GM20431 (cell line): ENCODE measurements at regions not wholly inside any gene's neighbourhood (a gene's known extent, or its start where the extent isn't known, plus 50 kb on each side); places are given as distances from the start of the nearest gene placed in this dataset.

Experiments used
- in situ Hi-C: fragments of 300-500 bp; cut with MseI, MboI; formaldehyde crosslinking; loops from one replicate; pipeline ENCODE4 v1.15.0; 2020; ENCODE audit warnings: low sequenced_read_pairs; ENCODE audit not compliant: unreplicated experiment

- in situ Hi-C loops: no loop called here
Observed at GRCh38 chr4:81627590-81627989, 155.9 kb upstream of the RASGEF1B start.

- in situ Hi-C loops: no loop called here
Observed at GRCh38 chr4:81626851-81627250, 155.1 kb upstream of the RASGEF1B start.

- in situ Hi-C loops: no loop called here
Observed at GRCh38 chr4:81625422-81626417, 154.0 kb upstream of the RASGEF1B start.

GRCh38 chr4:81623434-81623833 is 151.7 kb upstream of the RASGEF1B start:
- in situ Hi-C loops: no loop called here

GRCh38 chr4:81622474-81623184 is 150.9 kb upstream of the RASGEF1B start:
- in situ Hi-C loops: no loop called here

GRCh38 chr4:81622028-81622427 is 150.3 kb upstream of the RASGEF1B start:
- in situ Hi-C loops: no loop called here

GRCh38 chr4:81621490-81621889 is 149.8 kb upstream of the RASGEF1B start:
- in situ Hi-C loops: no loop called here

- in situ Hi-C loops: no loop called here
Observed at GRCh38 chr4:81620442-81620841, 148.7 kb upstream of the RASGEF1B start.

GRCh38 chr4:81617545-81617944 is 145.8 kb upstream of the RASGEF1B start:
- in situ Hi-C loops: no loop called here

- in situ Hi-C loops: no loop called here
Observed at GRCh38 chr4:81611221-81611620, 139.5 kb upstream of the RASGEF1B start.

GRCh38 chr4:81609844-81610243 is 138.1 kb upstream of the RASGEF1B start:
- in situ Hi-C loops: no loop called here

GRCh38 chr4:81607950-81608349 is 136.2 kb upstream of the RASGEF1B start:
- in situ Hi-C loops: no loop called here

GRCh38 chr4:81606801-81607501 is 135.2 kb upstream of the RASGEF1B start:
- in situ Hi-C loops: no loop called here

- in situ Hi-C loops: no loop called here
Observed at GRCh38 chr4:81606166-81606565, 134.5 kb upstream of the RASGEF1B start.

- in situ Hi-C loops: no loop called here
Observed at GRCh38 chr4:81605271-81605670, 133.6 kb upstream of the RASGEF1B start.

- in situ Hi-C loops: no loop called here
Observed at GRCh38 chr4:81604683-81605218, 133.0 kb upstream of the RASGEF1B start.

- in situ Hi-C loops: no loop called here
Observed at GRCh38 chr4:81602854-81603253, 131.1 kb upstream of the RASGEF1B start.

- in situ Hi-C loops: no loop called here
Observed at GRCh38 chr4:81601358-81601694, 129.6 kb upstream of the RASGEF1B start.

- in situ Hi-C loops: no loop called here
Observed at GRCh38 chr4:81600520-81601357, 129.0 kb upstream of the RASGEF1B start.
